GM21381 (cell line): ENCODE measurements at regions not wholly inside any gene's neighbourhood (a gene's known extent, or its start where the extent isn't known, plus 50 kb on each side); places are given as distances from the start of the nearest gene placed in this dataset.
A peak's percentile ranks its signal among the peaks of the same experiment; 100 is the strongest.
"Not testable (repeated sequence)": the region's sequence is repeated elsewhere in the genome, so short reads cannot be mapped to it uniquely, and the experiment has no call there.

Experiments
- ATAC-seq: cut with Tn5 transposase; IDR thresholded peaks from one replicate; pipeline ENCODE4 v1.9.1; 2021; ENCODE audit warnings: mild to moderate bottlenecking, moderate library complexity; ENCODE audit not compliant: unreplicated experiment

- no peak for ATAC-seq
These were observed 51.0 kb upstream of the PHF24 start for GRCh38 chr9:34907044-34907443.

- peak; percentile 71 for ATAC-seq
These were observed 58.4 kb upstream of the PHF24 start for GRCh38 chr9:34899535-34900158.

- no peak for ATAC-seq
These were observed 59.2 kb upstream of the PHF24 start for GRCh38 chr9:34898846-34899245.

DNA sequence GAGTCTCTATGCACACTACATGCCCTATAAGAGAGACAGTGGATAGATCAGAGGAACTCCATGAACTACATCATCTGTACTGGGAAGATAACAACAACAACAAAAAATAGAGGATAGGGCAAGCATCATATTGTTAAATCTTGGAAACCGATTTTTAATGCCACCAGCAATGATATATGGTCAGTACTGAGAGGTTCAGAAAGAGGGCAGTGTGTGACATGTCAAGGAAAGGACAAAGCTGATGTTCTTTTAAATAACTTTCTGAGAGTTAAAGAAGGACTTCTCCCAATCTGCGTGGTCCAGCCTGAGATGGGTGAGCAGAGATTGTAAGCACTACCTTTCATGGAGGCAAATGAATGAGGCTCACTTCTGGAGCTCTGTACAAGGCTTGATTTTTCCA lies 62.0 kb upstream of the PHF24 start:
- no peak for ATAC-seq

- no peak for ATAC-seq
These were observed 65.2 kb upstream of the PHF24 start for GRCh38 chr9:34892886-34893285.

DNA sequence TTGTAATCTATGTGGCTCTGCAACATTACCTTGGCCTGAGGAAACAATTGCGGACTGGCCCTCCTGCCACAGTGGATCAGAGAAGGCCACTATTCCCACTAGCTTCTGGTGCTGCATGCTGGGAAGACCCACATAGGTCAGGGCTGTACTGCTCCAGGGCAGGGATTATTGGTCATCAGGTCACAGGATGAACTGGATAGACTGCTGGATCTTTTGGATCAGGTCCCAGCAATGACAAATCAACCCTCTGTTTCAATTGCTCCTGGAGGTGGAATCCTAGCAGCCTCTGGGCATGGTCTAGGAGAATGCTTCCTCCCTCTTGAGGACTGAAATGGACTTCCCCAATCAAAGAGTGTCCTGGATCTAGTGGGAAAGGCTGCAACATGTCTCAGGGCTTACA lies 66.7 kb upstream of the PHF24 start:
- no peak for ATAC-seq

DNA sequence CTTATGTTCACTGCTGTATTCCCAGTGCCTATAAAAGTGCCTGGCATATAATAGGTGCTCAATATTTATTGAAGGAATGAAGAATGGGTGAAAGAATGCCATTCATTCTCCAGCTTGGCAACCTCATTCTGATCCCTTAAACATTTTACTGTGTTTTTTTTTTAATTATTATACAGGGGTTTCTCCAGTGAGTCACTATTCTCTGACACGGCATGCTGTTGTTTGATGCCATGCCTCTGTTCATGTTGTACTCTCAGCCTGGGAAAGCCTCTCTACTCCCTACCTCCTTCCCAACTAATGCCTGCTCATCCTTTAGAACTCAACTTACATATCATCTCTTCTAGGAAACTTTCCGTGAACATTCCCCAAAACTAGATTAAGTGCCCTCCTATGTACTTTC lies 70.2 kb upstream of the PHF24 start:
- no peak for ATAC-seq

- peak; percentile 87 for ATAC-seq
These were observed 73.3 kb upstream of the PHF24 start for GRCh38 chr9:34884747-34885189.

- ATAC-seq = no peak
These were observed 82.0 kb upstream of the PHF24 start for GRCh38 chr9:34876096-34876495.

DNA sequence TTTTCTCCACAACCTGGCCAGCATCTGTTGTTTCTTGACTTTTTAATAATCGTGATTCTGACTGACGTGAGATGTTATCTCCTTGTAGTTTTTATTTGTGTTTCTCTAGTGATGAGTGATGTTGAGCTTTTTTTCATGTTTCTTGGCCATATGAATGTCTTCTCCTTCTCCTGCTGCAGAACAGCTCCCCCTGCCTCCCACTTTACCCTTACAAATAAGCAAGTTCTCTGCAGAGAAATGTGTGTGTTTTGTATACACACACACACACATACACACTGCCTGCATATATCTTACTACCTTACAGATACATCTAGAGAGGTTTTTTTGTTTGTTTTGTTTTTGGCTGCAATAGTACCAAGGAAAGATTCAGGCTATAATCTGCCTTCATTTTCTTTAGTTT lies 88.7 kb upstream of the PHF24 start:
- no peak for ATAC-seq

GRCh38 chr9:34866614-34867013 lies 91.5 kb upstream of the PHF24 start:
- no peak for ATAC-seq

DNA sequence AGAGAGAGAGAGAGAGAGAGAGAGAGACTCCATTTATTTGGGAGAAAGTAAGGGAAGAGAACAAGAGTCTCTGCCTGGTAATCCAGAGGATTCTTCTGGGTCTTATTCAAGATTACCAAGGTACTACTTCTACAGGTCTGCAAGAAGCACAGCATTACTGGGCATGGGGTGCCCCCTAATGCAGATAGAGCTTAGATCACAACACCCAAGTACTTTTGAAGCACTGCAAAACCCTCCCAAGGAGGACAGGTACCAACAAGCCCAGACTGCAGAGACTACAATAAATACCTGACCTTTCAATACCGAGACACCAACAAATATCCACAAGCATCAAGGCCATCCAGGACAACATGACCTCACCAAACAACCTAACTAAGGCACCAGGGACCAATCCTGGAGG lies 94.7 kb upstream of the PHF24 start:
- ATAC-seq = no peak

- ATAC-seq = no peak
These were observed 95.2 kb upstream of the PHF24 start for GRCh38 chr9:34862836-34863235.

DNA sequence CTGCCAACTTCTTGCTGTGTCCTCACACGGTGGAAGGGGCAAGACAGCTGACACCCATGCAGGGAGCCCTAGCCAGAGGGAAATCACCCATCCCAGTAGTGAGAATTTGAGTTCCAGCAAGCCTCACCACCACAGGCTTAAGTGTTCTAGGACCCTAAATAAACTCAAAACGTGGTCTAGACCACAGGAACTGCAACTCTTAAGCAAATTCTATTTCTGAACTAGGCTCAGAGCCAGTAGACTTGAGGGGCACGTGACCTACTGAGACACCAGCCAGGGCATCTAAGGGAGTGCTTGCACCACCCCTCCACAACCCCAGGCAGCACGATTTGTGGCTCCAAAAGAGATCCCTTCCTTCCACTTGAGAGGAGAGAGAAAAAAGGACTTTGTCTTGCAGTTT lies 96.0 kb upstream of the PHF24 start:
- no peak for ATAC-seq

DNA sequence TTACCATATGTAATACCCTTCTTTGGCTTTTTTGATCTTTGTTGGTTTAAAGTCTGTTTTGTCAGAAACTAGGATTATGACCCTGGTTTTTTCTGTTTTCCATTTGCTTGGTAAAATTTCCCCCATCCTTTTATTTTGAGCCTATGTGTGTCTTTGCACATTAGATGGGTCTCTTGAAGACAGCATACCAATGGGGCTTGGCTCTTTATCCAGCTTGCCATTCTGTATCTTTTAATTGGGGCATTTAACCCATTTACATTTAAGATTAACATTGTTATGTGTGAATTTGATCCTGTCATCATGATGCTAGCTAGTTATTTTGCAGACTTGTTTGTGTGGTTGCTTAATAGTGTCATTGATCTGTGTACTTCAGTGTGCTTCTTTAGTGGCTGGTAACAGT lies 103.1 kb upstream of the PHF24 start:
- ATAC-seq = not testable (repeated sequence)

DNA sequence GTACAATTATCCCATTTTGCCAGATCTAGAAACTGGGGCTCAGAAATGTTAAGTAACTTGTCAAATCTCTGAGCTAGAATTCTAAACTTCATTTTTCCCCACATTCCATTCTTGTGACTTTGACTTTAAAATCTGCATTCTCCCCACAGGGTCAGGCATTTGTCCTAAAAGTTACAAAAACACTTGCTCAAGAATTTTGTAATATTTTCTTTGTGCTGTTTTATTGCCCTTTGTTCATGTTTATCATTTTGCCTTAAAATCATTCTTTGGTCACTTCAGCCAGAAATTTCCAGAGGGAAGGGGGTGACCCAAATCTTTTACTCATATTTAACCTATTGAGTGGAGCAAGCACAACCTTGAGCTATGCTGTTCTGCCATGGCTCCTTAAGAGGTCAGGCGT lies 120.1 kb upstream of the CCL21 start:
- ATAC-seq = no peak

- ATAC-seq = no peak
These were observed 117.1 kb upstream of the CCL21 start for GRCh38 chr9:34826999-34827538.

GRCh38 chr9:34825775-34826174 lies 115.8 kb upstream of the CCL21 start:
- ATAC-seq = no peak

GRCh38 chr9:34823778-34824177 lies 113.8 kb upstream of the CCL21 start:
- no peak for ATAC-seq

GRCh38 chr9:34810187-34810524 lies 100.2 kb upstream of the CCL21 start:
- ATAC-seq = no peak

DNA sequence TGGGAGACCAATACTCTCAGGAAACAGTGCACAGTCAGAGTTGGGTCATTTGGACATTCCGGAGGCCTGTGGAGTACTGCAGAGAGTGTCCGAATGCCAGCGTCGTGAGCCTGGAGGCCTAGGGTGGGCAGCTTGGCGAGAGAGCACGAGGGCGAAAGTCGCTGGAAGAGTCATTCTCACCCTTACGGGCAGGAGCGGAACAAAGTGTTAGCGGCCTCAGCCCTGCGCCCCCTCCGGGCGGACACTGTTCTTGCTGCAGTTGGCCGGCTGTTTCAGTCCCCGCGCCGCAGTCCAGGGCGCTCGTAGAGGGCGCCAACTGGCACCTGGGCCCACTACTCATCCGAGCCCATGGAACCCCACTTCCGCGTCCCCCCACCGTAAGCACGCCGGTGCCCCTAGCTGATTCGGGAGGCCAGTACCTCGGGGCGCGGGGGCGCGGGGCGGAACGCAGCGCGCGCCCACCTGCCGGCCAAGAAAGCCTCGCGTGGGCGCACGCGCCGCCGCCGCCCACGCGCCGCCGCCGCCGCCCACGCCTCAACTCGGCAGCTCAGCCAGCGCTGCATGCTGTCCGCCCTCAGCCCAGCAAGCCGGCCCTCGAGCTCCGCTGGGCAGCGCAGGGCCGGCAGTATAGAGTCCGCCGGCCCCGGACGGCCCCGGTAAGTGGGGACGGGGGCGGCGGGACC lies 99.7 kb upstream of the CCL21 start:
- ATAC-seq = no peak

DNA sequence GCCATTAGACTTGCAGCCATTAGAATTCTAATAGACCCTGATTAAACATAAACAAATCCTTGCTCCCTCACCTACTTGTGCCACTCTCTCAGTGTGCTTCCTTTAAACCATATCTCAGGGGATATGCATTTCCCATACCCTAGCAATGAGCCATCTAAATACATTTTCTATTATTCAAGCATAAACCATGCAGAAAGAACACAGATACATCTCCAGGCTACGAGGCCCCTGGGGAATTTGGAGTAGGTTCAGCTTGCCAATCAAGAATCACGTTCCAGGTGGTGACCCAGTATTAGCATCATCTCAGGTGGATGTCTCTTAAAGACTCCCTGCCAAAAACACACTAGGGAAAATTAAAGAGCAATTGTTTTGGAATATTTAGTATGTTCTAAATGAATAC lies 93.0 kb upstream of the CCL21 start:
- ATAC-seq = no peak

GRCh38 chr9:34797367-34797766 lies 87.4 kb upstream of the CCL21 start:
- no peak for ATAC-seq
